Activated T-cell treated with anti-CD3 and anti-CD28 coated beads, Interleukin-2, amount 50 U/mL, for 1 hour (primary cell): ENCODE measurements at regions not wholly inside any gene's neighbourhood (a gene's known extent, or its start where the extent isn't known, plus 50 kb on each side); places are given as distances from the start of the nearest gene placed in this dataset.

Experiments
- DNase-seq: peaks from one replicate; pipeline ENCODE4 v3.0.0-alpha.2; 2020

- no peak for DNase-seq
These were observed 258.1 kb upstream of the ROPN1 start for GRCh38 chr3:124250053-124250452.

- DNase-seq: no peak
These were observed 264.2 kb upstream of the ROPN1 start for GRCh38 chr3:124256156-124256555.

DNA sequence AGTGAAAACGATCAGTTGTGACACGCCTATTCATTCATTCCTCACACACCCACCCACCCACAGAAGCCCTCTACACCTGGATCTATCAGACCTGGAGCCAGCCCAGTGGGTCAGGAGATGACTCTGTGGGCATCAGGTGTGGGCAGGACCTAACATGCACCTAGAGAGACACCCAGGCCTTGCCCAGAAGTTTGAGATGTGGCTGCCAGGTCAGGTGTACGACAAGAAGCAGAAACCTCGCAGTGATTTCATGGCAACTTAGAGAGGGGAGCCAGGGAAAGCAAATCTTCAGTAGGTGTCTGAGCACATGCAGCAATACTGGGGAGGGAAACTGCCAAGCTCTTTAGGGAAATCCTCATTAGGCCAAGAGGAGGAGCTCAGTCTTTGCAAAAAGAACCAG lies 264.7 kb upstream of the ROPN1 start:
- DNase-seq: no peak

DNA sequence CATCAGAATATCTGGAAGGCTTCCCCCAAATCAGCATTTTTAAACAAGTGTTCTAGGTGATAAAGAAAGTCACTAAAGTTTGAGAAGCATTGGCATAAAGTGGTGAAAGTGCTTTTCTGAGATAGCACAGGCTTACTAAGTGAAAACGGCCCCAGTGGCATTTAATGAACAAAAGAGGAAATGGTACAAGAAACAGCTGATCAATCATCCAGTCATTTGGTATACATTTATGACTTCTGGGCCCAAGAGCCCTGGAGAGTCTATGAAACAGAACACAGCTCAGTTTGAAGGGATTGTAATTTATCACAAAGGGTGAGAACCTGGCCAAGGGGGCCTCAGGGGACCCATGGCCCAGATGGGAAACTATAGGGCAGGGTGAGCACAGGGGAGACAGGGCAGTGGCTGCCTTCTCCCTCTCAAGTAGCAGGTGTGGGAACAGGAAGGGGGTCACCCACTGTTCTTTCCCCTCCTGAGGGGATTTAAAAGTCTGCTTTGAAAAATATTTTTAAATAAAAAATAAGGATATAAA lies 265.5 kb upstream of the ROPN1 start:
- no peak for DNase-seq

DNA sequence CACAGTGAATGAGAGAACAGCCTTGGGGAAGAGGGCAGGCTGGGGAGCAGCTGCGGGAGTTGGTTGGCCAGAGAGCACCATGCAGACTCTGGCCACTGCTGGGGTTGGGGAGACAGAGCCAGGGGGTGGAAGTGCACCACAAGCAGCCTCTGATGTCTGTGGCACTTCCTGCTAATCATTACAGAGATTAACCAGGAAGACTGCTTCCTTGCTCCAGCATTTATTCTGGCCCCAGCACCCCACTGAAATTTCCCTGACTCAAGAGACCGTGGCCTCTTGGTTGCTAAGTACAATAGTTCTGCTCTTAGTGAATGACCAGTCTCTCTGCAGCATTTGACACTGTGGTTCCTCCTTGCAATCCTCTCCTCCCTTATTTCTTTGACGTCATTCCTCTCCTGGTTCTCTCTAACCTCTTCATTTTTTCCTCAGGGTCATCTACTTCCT lies 266.2 kb upstream of the ROPN1 start:
- no peak for DNase-seq

DNA sequence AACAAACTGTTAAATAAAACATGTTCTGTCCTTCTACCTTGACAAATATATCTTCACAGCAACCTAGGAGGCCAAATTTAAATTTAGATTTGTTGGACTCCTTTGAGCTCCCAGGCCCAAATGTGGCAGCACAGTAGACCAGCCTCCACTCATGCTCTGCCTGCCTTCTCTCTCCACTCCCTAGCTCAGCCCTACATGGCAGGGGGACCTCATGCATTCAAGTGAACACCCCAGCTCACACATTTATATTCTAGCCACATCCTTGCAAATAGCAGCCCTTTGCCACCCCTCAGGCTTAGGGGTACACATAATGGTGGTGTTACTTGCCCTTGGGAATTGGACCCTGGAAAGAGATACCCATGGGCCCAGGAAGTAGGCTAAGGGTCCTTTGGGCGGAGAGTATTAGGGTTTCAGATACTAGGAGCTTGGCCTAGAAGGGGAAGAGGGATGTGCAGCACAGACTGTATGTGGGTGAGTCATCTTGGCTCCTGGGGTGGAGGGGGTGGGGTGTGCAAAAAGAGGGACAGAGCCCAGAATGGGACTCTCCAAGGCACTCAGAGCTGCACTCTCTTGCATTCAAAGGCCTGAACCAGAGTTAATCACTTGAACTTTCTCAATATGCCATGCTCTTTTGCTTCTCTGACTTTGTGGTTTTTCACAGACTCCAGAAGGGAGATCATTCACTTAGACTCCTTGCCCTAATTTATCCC lies 268.4 kb upstream of the ROPN1 start:
- no peak for DNase-seq

- no peak for DNase-seq
These were observed 269.4 kb upstream of the ROPN1 start for GRCh38 chr3:124261306-124261705.

DNA sequence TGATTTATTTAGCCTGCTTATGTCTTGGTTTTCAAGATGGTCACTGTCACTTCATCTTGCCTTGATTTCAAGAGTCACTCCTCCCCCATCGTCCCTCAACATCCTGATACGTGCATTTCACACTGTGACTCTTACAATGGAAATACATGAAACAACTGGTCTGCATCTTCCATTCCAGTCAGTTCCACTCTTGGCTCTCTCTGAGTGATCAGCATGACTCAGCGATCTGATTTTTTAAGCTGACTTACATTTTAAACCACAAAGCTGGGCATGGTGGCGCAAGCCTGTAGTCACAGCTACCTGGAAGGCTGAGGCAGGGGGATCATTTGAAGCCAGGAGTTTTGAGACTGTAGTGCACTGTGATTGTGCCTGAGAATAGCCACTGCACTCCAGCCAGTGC lies 271.2 kb upstream of the ROPN1 start:
- no peak for DNase-seq

- no peak for DNase-seq
These were observed 272.4 kb upstream of the ROPN1 start for GRCh38 chr3:124264346-124264745.

GRCh38 chr3:124266487-124266886 lies 274.6 kb upstream of the ROPN1 start:
- no peak for DNase-seq

GRCh38 chr3:124267406-124267805 lies 275.5 kb upstream of the ROPN1 start:
- DNase-seq: no peak

- no peak for DNase-seq
These were observed 276.4 kb upstream of the ROPN1 start for GRCh38 chr3:124268355-124268754.

DNA sequence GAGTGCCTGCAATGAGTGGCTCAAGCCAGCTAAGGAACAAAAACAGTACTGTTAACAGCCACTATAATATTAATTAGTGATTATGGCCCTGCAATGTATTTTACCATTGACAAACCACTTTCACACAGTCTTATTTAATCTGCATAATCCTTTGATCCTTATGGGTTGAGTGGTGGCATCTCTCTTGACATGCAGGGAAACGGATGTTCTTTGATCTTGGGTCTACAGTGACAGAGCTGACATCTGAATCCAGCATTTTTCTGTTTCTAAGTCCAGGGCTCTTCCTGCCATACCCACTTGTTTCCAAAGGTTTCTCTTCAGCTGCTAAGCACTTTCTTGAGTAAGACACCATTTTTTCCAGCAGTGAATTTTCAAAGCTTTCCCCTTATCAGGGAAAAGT lies 277.7 kb upstream of the ROPN1 start:
- no peak for DNase-seq

DNA sequence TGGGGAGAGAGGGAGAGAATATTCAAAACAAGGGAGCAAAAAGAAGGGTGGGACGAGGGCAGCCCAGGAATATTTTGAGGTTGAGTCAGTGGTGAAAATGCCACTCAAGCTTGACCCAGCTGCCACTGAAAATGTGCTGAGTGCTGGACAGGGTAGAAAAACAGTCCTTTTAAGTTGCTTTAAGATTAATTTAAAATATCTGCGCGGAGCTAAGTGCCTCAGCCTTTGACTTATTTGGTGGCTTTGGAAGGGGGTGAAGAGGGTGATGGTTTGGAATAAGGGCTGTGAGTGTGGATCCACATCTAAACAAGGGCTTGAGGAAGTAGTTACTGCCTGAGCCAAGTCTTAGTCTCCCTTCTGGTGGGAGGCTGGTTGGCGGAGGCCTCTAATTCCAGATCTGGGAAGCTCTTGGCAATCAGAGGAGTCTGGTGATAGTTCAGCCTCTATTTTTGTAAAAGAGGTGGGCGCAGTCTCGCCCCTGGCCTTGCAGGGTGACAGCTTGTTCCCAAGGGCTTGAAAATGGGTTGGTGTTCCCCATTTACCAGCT lies 280.8 kb upstream of the ROPN1 start:
- DNase-seq: no peak

- DNase-seq: no peak
These were observed 281.7 kb upstream of the ROPN1 start for GRCh38 chr3:124273651-124274050.

DNA sequence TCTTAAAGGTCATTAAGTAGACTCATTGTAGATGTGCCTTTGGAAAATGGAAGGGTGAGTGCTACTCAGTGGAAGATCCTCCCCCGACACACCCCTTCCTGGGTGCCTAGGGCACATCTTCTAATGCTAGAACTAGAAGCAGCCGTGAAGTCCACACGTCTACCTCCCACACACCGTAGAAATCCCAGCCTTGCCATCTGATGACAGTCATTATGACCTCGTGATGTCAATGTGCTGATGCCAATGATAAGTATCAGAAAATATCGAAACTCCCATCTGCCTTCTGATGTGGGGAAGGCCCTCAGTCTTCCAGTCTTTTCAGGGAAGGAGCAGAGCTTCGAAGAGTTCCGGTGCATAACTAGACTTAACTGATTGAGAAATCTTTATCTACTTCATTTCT lies 282.1 kb upstream of the ROPN1 start:
- DNase-seq: no peak

- no peak for DNase-seq
These were observed 283.5 kb upstream of the ROPN1 start for GRCh38 chr3:124275412-124275811.

DNA sequence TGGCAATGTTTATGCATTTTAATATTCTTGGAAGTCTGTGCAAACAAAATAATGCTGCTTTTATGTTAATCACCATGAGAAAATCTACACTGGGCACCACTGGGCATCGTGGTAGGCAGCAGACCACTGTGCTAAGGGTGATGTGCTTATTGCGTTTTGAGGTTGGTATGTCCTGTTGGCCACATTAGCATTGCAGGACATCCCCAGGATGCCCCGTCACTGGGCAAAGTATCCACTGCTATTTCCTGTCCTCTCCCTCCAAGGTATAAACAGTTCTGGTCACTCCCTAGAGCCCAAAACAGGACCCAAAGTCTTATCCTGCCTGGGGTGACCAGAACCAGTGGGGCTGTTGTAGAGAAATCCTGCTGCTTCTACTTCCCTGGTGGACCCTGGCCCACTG lies 284.2 kb upstream of the ROPN1 start:
- no peak for DNase-seq

GRCh38 chr3:124276539-124277143 lies 284.7 kb upstream of the ROPN1 start:
- DNase-seq: no peak

DNA sequence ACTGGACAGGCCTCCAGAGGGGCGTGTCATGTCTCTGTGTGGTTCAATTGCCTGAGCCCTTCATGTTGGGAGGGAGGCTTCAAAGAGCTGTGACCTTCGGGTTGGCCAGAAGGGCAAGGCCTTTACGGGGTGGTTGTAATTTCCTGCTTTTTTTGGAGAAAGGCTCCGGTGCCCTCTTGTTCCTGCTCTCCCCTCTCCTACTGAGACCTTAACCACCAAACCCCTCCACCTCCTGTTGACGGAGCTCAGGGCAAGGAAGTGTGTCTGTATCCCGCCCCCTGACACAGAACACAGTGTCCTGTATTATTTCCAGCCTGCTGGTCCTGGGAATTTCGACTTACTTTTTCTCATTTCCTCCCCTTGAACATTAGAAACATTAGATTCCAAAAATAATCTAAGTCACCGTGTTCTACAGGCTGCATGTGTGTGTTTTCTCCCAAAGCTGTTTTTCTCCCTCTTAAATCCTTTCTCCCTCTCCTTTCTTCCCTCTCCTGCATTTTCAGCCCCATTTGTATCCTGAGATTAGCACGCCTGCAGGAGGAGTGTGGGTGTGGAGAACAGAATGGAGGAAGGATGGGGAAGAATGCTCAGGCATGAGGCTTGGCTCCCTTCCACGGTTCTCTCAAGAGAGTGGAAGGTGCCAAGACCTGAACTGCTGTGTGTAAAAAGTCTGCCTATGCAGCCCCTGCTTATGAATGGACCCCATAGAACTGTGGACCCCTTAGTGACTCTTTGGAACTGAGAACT lies 285.4 kb upstream of the ROPN1 start:
- DNase-seq: no peak

DNA sequence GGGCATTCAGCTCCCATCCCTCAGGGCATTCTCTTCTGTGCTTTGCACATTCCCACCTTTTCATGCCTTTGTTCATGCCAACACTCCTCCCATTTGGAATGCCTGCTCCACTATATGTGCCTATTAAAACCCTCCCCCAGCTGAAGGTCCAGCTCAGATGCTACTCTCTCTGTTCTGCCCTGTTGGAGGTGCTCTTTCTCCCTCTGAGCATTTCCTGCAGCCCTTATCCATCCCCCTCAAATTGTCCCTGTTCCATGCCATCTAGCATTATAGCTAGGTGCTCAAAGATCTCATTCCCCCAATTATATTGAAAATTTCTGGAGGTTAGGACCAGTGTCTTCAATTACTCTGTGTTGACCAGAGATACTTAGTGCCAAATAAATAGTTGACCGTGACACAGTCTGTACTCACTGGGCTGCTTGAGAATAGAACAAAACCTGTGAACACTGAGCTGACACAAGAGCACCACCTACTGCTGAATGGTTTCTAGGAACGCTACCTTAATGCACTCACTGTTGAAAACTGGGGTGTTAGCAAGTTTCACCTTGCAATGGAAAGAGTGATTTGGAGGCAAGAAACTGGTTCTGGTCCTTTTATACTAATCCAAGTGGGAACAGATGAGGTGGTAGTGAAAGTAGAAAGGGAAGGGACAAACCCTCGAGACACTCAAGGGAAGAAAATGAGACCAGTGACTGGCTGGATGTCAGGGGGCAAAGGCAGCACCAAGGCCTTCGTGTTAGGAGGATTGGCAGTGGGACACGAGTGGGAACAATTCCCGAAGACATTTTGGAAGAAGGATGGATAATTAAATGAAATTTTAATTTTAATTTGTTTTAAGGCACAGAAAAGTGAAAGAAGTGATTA lies 289.8 kb upstream of the ROPN1 start:
- no peak for DNase-seq
